Stimulated activated CD4-positive, alpha-beta T cell treated with anti-CD3 and anti-CD28 coated beads, Interleukin-4, amount 100 ng/mL, for 4 hours (primary cell): ENCODE measurements at regions not wholly inside any gene's neighbourhood (a gene's known extent, or its start where the extent isn't known, plus 50 kb on each side); places are given as distances from the start of the nearest gene placed in this dataset.

Experiments used
- DNase-seq, 2 experiments: peaks; one replicate each; pipeline ENCODE4 v3.0.0-alpha.2; 2020

- DNase-seq = no peak
These were observed 365.9 kb downstream of the PLK2 start for GRCh38 chr5:58094031-58094430.

- no peak for DNase-seq
These were observed 369.2 kb downstream of the PLK2 start for GRCh38 chr5:58090704-58091103.

- no peak for DNase-seq
These were observed 370.9 kb downstream of the PLK2 start for GRCh38 chr5:58088941-58089340.

DNA sequence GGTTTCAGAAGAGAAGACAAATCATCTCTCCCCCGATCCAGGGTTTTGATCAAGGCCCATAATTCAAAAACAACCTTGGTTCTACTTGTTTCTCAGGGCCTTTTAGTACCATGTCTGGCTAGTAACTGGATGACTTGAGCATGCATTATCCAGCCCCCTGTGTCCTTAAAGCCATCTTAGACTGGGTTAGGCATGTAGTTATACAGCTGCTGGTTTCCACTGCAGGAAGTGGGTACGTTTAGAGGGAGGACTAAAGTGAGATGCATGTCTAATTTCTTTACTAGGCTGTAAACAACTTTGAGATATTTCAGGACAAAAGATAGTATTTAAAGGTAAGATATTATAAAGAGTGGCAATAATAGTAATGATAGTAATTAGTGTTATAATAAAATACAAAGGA lies 372.0 kb downstream of the PLK2 start:
- no peak for DNase-seq

- no peak for DNase-seq
These were observed 372.8 kb downstream of the PLK2 start for GRCh38 chr5:58087123-58087522.

GRCh38 chr5:58085800-58086199 lies 374.1 kb downstream of the PLK2 start:
- no peak for DNase-seq

GRCh38 chr5:58081435-58081834 lies 378.5 kb downstream of the PLK2 start:
- DNase-seq = no peak

GRCh38 chr5:58080573-58080972 lies 379.3 kb downstream of the PLK2 start:
- DNase-seq = no peak

GRCh38 chr5:58077966-58078365 lies 381.9 kb downstream of the PLK2 start:
- DNase-seq = no peak

DNA sequence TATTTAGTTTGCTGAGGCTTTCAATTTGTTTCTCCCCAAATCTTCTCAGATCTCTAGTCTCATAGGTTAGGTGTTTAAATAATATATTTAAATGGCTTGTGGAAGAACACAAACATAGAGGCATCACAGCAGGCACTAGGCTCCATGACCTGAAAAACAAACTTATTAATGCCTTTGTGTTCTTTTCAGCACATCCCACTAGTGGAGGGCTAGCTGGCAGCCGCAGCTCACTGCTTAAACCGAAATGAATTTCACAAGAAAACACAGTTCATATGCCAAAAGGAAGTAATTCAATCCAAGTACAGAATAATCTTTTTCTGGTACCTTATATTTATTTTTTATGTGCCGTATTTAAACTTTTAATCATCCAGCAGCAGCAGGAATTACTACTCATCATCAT lies 382.5 kb downstream of the PLK2 start:
- DNase-seq = no peak

DNA sequence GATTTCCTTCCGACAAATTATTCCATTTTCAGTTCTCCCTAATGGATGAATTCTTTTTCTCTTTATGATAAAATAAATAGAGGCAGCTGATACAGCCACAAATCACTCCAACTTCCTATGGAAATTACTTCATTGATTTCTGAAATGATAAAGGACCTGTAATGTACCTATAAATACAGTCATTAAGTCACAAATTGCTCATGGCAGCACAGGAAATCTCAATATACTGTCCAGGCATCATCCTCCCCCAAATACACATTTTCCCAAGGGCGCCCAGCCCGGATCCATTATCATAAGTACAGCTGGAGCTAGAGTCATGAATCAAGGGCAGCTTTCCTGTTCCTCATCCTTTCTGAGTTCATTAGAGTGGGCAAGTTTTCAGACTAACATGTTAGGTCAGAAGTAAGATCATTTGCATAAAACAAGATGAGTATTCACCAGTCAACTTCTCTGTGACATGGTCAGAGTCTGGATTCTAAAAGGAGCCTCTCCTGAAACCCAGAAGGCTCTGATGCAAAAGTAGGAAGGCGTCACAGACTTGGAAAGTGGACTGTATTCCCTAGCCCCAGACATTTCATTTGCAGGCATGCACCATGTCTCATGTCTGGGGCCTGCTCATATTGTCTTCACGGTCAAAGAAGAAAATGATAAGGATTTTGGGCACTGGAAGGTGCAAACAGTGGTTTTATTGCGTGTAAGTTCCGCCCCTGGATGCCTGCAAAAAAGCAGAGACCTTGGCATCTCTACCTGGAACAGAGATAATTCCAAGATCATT lies 383.2 kb downstream of the PLK2 start:
- DNase-seq = no peak

- DNase-seq = no peak
These were observed 384.0 kb downstream of the PLK2 start for GRCh38 chr5:58075907-58076306.

- DNase-seq = no peak
These were observed 385.2 kb downstream of the PLK2 start for GRCh38 chr5:58074717-58075116.

DNA sequence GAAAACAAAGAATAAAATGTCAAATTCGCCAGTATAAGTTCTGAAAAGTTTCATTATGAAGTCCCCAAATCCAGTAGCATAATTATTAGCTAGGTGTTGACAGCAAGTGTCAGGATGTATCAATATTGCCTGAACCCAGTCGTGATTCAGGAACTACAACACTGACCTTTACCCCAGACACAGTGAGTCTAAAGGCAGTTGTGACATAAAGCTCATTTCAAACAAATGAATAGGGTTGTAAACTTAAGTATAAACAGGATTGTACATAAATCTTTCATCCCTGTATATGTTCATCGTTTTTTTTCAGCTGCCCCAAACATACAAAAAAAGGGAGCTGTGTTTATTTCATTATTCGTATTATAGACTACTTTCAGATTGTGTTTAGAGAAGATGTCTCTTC lies 385.7 kb downstream of the PLK2 start:
- DNase-seq = no peak

DNA sequence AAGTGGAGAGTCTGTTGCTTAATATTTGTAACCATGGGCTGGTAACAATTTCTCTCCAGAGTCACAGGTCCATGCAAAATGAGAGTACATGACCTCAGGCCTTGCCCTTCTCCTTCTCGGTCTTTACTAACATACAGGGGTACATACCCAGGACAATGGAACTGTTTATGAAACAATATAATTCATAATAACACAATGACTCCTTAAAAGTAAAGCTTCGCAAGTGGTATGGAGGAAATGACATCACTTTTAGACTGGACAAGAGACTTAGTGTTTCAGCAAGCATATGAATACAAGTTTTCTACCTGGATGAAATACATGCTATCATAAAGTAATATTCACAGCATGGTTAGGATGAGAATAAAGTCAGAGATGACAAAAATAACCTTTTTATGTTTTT lies 386.6 kb downstream of the PLK2 start:
- no peak for DNase-seq

DNA sequence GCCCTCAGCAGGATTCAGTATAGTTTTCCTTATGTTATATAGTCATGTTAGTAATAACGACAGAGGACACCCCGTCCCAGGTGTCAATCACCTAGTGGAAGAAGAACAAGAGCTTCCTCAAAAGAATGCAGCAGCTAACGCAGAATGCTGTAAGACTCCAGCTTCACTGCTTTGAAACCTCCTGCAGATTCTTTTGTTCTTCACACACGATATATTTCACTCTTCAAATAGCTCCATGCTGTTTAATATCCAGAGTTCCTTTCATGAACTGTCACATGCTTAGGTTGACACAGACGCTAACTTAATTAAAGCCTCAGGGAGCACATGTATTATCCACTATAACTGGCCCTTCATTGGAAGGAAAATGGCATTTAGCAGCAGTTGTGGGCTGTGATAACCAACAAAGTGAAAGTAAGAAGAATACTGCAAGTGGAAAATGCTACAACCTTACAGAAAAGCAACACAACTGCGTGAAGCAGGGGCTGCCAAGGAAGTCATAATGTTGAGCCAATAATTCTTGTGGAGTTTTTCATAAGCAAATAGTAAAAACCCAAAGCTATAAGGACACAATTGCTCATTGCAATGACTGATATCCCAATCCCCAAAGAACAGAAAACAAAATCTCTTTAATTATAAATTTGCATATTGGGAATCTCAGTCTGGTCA lies 387.5 kb downstream of the PLK2 start:
- DNase-seq = no peak

DNA sequence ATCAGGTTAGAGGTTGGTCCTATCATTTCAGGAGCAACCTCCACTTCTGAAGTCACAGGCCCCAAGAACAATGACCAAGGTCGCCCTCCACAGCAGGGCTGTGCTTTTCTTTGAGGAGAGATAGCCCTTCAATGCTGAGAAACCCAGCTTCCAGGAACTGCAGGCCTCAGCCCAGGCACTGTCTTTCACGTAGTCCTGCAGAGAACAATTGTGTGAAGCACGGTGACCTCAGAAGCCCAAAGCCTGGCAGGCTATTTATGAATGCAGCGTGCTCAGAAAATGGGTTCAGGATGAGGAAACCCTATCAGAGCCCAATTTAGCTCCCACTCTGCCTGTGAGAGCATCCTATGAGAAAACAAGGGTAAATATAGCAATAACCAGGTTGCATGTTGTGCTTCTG lies 388.3 kb downstream of the PLK2 start:
- DNase-seq = no peak

DNA sequence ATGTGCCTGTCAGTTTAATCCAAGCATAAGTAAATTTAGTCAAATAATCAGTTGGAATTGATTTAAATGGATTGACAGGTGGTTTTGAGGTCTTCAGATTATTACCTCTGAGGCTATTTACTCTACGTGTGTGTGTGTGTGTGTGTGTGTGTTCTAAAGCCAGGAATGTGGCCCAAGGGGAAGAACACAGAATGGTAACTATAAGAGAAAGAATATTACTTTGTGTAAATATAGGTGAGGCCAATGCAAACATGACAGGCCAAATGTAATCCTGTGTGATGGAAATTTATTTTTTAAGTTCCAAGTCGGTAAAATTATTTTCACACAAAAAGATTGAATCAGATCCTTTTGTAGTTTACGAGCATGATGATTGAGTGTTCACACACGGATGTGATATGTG lies 390.0 kb downstream of the PLK2 start:
- DNase-seq = no peak

DNA sequence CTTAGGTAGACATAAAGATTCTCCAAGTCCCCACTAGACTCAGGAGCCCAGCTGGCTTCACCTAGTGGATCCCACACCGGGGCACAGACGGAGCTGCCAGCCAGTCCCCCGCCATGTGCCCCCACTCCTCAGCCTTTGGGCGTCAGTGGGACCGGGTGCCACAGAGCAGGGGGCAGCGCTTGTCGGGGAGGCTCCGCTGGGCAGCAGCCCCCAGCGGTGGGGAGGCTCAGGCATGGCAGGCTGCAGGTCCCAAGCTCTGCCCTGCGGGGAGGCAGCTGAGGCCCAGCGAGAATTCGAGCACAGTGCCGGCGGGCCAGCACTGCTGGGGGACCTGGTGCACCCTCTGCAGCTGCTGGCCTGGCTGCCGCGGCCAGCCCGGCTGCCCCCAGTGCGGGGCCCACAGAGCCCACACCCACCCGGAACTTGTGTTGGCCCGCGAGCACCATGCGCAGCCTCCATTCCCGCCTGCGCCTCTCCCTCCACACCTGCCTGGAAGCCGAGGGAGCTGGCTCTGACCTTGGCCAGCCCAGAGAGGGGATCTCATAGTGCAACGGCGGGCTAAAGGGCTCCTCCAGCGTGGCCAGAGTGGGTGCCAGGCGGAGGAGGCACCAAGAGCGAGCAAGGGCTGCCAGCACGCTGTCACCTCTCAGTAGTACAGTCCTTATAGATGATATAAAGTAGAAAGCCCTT lies 390.7 kb downstream of the PLK2 start:
- no peak for DNase-seq

- no peak for DNase-seq
These were observed 393.3 kb downstream of the PLK2 start for GRCh38 chr5:58066557-58066956.

GRCh38 chr5:58066076-58066475 lies 393.8 kb downstream of the PLK2 start:
- no peak for DNase-seq

- no peak for DNase-seq
These were observed 395.1 kb downstream of the PLK2 start for GRCh38 chr5:58064801-58065200.

- no peak for DNase-seq
These were observed 398.9 kb downstream of the PLK2 start for GRCh38 chr5:58060996-58061395.

DNA sequence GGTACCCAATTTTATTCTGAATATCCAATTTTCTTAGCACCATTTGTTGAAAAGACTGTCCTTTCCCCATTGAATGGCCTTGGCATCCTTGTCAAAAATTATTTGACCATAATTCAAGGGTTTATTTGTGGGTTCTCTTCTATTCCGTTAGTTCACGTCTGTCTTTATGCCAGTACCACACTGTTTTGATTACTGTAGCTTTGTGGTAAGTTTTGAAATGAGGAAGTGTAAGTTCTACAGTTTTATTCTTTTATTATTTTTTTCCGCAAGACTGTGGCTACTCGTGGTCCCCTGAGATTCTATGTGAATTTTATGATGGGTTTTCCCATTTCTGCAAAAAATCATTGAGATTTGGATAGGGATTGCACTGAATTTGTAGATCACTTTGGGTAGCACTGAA lies 402.6 kb downstream of the PLK2 start:
- DNase-seq = no peak
